Peyer's patch (tissue), 4 donors: ENCODE measurements at regions not wholly inside any gene's neighbourhood (a gene's known extent, or its start where the extent isn't known, plus 50 kb on each side); places are given as distances from the start of the nearest gene placed in this dataset.

Source experiments
- DNase-seq, 3 donors: peaks; one replicate each; pipeline ENCODE4 v3.0.0-alpha.2; 2017 to 2019
- H3K27ac ChIP-seq, 4 donors: fragments of 200-600 bp; sonication (generic); one replicate each; pipeline ENCODE4 v1.5.1; 2016 to 2019
- H3K27me3 ChIP-seq, 2 donors: fragments of 200-600 bp; sonication (generic); one replicate each; pipeline ENCODE4 v1.5.1; 2019
- H3K36me3 ChIP-seq, 3 donors: fragments of 200-600 bp; sonication (generic); one replicate each; pipeline ENCODE4 v1.5.1; 2016 to 2019
- H3K4me1 ChIP-seq, 4 donors: fragments of 200-600 bp; sonication (generic); one replicate each; pipeline ENCODE4 v1.5.1; 2016 to 2019
- H3K4me3 ChIP-seq, 4 donors: fragments of 200-600 bp; sonication (generic); 1 replicate in 3 of 4; 2 replicates in 1 of 4; pipeline ENCODE4 v1.5.1; 2016 to 2019; ENCODE audit warnings: mild to moderate bottlenecking in 1 of 4
- H3K9me3 ChIP-seq, 4 donors: fragments of 200-600 bp; sonication (generic); one replicate each; pipeline ENCODE4 v1.5.1; 2016 to 2019; ENCODE audit warnings: mild to moderate bottlenecking in 1 of 4
- POLR2A ChIP-seq, 2 donors: fragments of 450-650 bp; IDR thresholded peaks; one replicate each; pipeline ENCODE4 v1.5.1; 2017; ENCODE audit warnings: antibody characterized with exemption in 2 of 2, mild to moderate bottlenecking in 2 of 2, moderate library complexity in 2 of 2
- TF ChIP-seq, protein P1 (sequence below), 6 experiments: fragments of 450-650 bp in 4 of 6; fragments of 200-600 bp in 2 of 6; sonication (generic) in 1 of 6; IDR thresholded peaks; one replicate each; pipeline ENCODE4 v1.5.1; 2017 to 2019; ENCODE audit warnings: antibody characterized with exemption in 6 of 6, mild to moderate bottlenecking in 3 of 6, moderate library complexity in 1 of 6

DNA sequence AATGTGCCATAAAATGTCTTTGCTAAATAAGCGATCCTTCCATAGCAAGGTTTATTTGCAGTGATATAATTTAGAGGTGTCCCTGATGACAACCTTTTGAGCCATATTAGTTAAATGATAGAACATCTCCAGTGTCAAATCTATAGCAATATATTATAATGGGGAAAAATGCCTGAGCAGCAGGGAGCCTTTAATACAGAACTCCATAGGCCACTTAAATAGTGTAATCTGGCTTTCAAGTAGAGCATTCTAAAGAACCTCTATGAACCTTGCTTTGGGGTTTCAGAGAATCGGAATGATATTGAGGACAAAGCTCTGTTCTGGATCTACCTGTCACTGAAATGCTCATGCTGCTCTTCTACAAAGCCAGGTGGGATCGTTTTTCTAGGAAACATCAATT, 96.7 kb upstream of the MEF2C start:
- no peaks in the 10 kb centered on the region for H3K27me3 ChIP-seq

DNA sequence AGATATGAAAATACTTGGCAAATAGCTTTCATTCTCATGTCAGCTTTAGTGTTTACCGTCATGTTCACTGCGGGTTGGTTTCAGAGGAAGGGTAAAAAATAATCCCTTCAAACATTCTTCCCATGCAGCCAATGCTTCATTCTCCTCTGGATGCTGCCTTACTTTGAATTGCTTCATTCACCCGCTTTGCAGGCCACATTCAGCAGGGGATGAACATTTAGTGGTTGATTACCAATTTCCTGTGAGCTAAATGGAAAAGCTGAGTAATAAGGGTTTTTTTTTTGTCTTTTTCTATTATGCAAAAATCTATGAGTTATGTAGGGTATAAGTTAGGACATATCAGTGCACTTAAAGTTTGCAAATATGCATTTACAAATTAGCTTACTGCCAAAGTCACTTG, 96.3 kb upstream of the MEF2C start:
- no peak for DNase-seq
- TF ChIP-seq, protein P1, sequence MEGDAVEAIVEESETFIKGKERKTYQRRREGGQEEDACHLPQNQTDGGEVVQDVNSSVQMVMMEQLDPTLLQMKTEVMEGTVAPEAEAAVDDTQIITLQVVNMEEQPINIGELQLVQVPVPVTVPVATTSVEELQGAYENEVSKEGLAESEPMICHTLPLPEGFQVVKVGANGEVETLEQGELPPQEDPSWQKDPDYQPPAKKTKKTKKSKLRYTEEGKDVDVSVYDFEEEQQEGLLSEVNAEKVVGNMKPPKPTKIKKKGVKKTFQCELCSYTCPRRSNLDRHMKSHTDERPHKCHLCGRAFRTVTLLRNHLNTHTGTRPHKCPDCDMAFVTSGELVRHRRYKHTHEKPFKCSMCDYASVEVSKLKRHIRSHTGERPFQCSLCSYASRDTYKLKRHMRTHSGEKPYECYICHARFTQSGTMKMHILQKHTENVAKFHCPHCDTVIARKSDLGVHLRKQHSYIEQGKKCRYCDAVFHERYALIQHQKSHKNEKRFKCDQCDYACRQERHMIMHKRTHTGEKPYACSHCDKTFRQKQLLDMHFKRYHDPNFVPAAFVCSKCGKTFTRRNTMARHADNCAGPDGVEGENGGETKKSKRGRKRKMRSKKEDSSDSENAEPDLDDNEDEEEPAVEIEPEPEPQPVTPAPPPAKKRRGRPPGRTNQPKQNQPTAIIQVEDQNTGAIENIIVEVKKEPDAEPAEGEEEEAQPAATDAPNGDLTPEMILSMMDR (IDR thresholded peaks at IDR 0.05) = no peak
- no peak for TF ChIP-seq POLR2A (IDR thresholded peaks at IDR 0.05)
- H3K27ac ChIP-seq = no peak overlapping the region
- no peak overlapping the region for H3K4me3 ChIP-seq
- no peaks in the 10 kb centered on the region for H3K9me3 ChIP-seq
- no peaks in the 10 kb centered on the region for H3K4me1 ChIP-seq
- H3K27me3 ChIP-seq = no peaks in the 10 kb centered on the region
- no peaks in the 10 kb centered on the region for H3K36me3 ChIP-seq

More for the DNA sequence above, 96.7 kb upstream of the MEF2C start:
- no peak overlapping the region for H3K27ac ChIP-seq
- H3K9me3 ChIP-seq = no peaks in the 10 kb centered on the region
- H3K4me1 ChIP-seq = no peaks in the 10 kb centered on the region
- DNase-seq = no peak
- no peak overlapping the region for H3K4me3 ChIP-seq
- H3K36me3 ChIP-seq = no peaks in the 10 kb centered on the region
- TF ChIP-seq, protein P1 (IDR thresholded peaks at IDR 0.05) = no peak
- TF ChIP-seq POLR2A (IDR thresholded peaks at IDR 0.05) = no peak

DNA sequence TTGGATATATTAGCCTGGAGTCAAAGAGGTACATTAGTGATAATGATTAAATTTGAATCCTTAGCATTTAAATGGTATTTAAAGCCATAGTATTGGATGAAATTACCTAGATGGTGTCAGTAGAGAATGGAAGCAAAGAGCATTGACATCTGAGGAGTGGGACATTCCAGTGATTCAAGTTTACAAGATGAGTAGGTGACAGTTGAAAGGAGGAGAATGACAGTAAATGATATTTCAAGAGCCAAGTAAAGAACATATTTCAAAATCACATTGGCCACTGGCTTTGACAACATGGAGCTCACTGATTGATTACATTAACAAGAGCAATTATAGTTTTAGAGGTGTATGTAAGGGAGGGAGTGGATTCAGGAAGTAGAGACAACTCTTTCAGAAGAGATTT, 93.9 kb upstream of the MEF2C start:
- no peak overlapping the region for H3K4me3 ChIP-seq
- no peaks in the 10 kb centered on the region for H3K9me3 ChIP-seq
- H3K27ac ChIP-seq = no peak overlapping the region
- no peaks in the 10 kb centered on the region for H3K36me3 ChIP-seq
- no peak for DNase-seq
- no peaks in the 10 kb centered on the region for H3K4me1 ChIP-seq
- TF ChIP-seq, protein P1 (IDR thresholded peaks at IDR 0.05) = no peak
- no peak for TF ChIP-seq POLR2A (IDR thresholded peaks at IDR 0.05)
- H3K27me3 ChIP-seq = no peaks in the 10 kb centered on the region

DNA sequence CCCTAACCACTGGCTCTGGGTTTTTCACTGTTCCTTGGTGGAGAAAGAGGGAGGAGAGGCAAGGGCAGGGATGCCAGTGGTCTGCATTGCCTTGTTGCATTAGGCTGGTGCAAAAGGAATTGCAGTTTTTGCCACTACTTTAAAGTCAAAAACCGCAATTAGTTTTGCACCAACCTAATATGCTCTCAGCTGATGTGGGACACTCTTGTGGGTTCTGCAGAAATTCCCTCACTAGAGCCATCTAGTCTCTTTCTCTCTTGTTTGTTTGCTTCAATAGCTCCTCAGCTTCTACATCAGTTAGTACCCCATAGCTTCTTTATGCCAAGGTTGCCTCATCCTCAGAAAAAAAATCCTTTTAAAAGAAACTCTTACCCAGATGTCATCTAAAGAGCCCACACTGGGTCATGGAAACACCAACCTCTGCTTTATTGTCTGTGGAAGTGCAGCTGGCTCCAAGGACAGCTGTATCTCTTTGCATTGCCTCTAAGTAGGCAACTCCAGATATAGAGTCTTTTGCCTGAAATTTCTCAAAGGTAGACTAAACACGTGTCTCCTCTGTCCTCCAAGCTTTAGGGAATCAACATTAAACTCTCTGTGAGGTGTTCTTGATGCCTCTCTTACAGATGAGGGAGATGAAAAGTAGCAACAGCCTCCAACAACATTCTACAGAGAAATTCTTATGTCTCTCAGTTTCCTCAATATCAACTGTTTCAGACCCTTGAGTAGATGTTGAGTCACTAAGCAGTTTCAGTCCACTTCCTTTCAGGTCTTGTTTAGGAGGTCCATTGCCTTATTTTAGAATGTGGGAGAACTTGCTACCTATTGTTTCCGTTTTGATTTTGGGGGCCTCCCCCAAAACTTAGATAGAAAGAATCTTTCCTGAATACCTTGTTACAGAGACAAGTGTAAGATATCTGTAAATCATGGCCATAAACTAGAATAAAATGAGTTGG, 84.9 kb upstream of the MEF2C start:
- Histone ChIP-seq H3K27me3 (no peaks in the 10 kb centered on the region), H3K27ac (no peak overlapping the region), H3K9me3 (no peaks in the 10 kb centered on the region), H3K4me3 (no peak overlapping the region), H3K4me1 (no peaks in the 10 kb centered on the region), H3K36me3 (no peaks in the 10 kb centered on the region)
- TF ChIP-seq, protein P1 (IDR thresholded peaks at IDR 0.05) = no peak
- no peak for TF ChIP-seq POLR2A (IDR thresholded peaks at IDR 0.05)
- no peak for DNase-seq

DNA sequence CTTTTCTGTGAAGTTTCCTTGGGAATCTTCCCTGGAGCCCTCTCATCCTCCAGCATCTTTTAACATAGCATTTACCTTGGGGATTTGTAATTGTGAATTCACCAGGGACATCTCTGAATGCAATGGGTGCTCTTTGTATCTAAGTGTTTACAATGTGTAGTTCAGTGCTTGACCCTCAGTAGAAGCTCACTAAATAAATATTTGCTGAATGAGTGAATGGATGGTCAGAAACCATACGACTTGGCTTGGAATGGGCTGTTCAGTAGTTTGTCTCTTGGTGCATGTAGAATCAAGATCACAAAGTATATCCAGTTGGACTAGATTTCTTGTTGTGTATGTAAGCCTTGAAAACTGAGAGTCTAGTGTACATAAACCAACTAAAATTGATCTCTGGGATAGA, 81.8 kb upstream of the MEF2C start:
- no peak for DNase-seq
- H3K4me1 ChIP-seq = no peaks in the 10 kb centered on the region
- no peak for TF ChIP-seq POLR2A (IDR thresholded peaks at IDR 0.05)
- TF ChIP-seq, protein P1 (IDR thresholded peaks at IDR 0.05) = no peak
- no peak overlapping the region for H3K4me3 ChIP-seq
- no peaks in the 10 kb centered on the region for H3K9me3 ChIP-seq
- no peak overlapping the region for H3K27ac ChIP-seq
- H3K27me3 ChIP-seq = no peaks in the 10 kb centered on the region
- H3K36me3 ChIP-seq = no peaks in the 10 kb centered on the region
